Neuronal stem cell (in vitro differentiated cells): ENCODE measurements at regions not wholly inside any gene's neighbourhood (a gene's known extent, or its start where the extent isn't known, plus 50 kb on each side); places are given as distances from the start of the nearest gene placed in this dataset.

ENCODE experiments used
- DNase-seq: peaks from one replicate; pipeline ENCODE4 v3.0.0-alpha.2; 2013; ENCODE audit warnings: low spot score
- H2AFZ ChIP-seq: one replicate; pipeline ENCODE4 v1.6.1; 2013; ENCODE audit warnings: mild to moderate bottlenecking, low read length, inconsistent platforms
- H2AK5ac ChIP-seq: 2 replicates; pipeline ENCODE4 v1.6.1; 2013; ENCODE audit warnings: low read depth, mild to moderate bottlenecking, inconsistent platforms, low read length, moderate library complexity, mixed read lengths
- H2BK120ac ChIP-seq: 2 replicates; pipeline ENCODE4 v1.6.1; 2013; ENCODE audit warnings: low read depth, mild to moderate bottlenecking, inconsistent platforms, low read length, moderate library complexity, mixed read lengths
- H2BK12ac ChIP-seq: one replicate; pipeline ENCODE4 v1.6.1; 2013; ENCODE audit warnings: low read length, inconsistent platforms
- H2BK15ac ChIP-seq: 2 replicates; pipeline ENCODE4 v1.6.1; 2013; ENCODE audit warnings: mild to moderate bottlenecking, low read length, inconsistent platforms, mixed read lengths
- H2BK5ac ChIP-seq: one replicate; pipeline ENCODE4 v1.6.1; 2013; ENCODE audit warnings: inconsistent platforms, mild to moderate bottlenecking, low read length, moderate library complexity
- H3K14ac ChIP-seq: one replicate; pipeline ENCODE4 v1.6.1; 2013; ENCODE audit warnings: low read length, inconsistent platforms
- H3K18ac ChIP-seq: 2 replicates; pipeline ENCODE4 v1.6.1; 2013; ENCODE audit warnings: low read length, inconsistent platforms
- H3K23ac ChIP-seq: 2 replicates; pipeline ENCODE4 v1.6.1; 2013; ENCODE audit warnings: low read depth, mild to moderate bottlenecking, mixed read lengths, low read length, inconsistent platforms; ENCODE audit not compliant: poor library complexity
- H3K27ac ChIP-seq: replicated peaks from 3 replicates; pipeline ENCODE4 v1.5.1; 2013; ENCODE audit warnings: low read length, inconsistent platforms
- H3K27me3 ChIP-seq, 3 experiments: 2 replicates each; pipeline ENCODE4 v1.6.1; 2013; ENCODE audit warnings: low read length in 3 of 3, mild to moderate bottlenecking in 2 of 3, inconsistent platforms in 1 of 3, low read depth in 1 of 3, mixed read lengths in 1 of 3, moderate library complexity in 1 of 3; ENCODE audit not compliant: control insufficient read depth in 3 of 3, insufficient read depth in 3 of 3
- H3K36me3 ChIP-seq, 2 donors: replicated peaks in 1 of 2; 2 replicates each; pipeline ENCODE4 v1.6.1; 2013; ENCODE audit warnings: low read length in 2 of 2; ENCODE audit not compliant: control insufficient read depth in 2 of 2, insufficient read depth in 2 of 2
- H3K4ac ChIP-seq: 2 replicates; pipeline ENCODE4 v1.6.1; 2013; ENCODE audit warnings: inconsistent platforms, mild to moderate bottlenecking, low read length, moderate library complexity
- H3K4me1 ChIP-seq, 2 donors: 1 replicate in 1 of 2; 2 replicates in 1 of 2; pipeline ENCODE4 v1.6.1; 2013; ENCODE audit warnings: low read length in 2 of 2, low read depth in 1 of 2; ENCODE audit not compliant: control insufficient read depth in 2 of 2, insufficient read depth in 1 of 2
- H3K4me2 ChIP-seq: one replicate; pipeline ENCODE4 v1.6.1; 2013; ENCODE audit warnings: mild to moderate bottlenecking, low read length, inconsistent platforms; ENCODE audit not compliant: insufficient read depth, poor library complexity, severe bottlenecking
- H3K4me3 ChIP-seq, 2 donors: 2 replicates each; pipeline ENCODE4 v1.5.1; 2013; ENCODE audit warnings: low read length in 2 of 2, mild to moderate bottlenecking in 2 of 2, inconsistent platforms in 1 of 2, moderate library complexity in 1 of 2
- H3K79me1 ChIP-seq: one replicate; pipeline ENCODE4 v1.6.1; 2013; ENCODE audit warnings: low read depth, mild to moderate bottlenecking, inconsistent platforms, low read length, moderate library complexity
- H3K9ac ChIP-seq: one replicate; pipeline ENCODE4 v1.6.1; 2013; ENCODE audit warnings: mild to moderate bottlenecking, low read depth, low read length, inconsistent platforms; ENCODE audit not compliant: poor library complexity
- H3K9me3 ChIP-seq, 2 donors: replicated peaks in 1 of 2; 2 replicates each; pipeline versions ENCODE3 to v1.6.1; 2013; ENCODE audit warnings: low read length in 2 of 2, mild to moderate bottlenecking in 2 of 2, inconsistent platforms in 1 of 2, low read depth in 1 of 2, mixed read lengths in 1 of 2, moderate library complexity in 1 of 2; ENCODE audit not compliant: control insufficient read depth in 2 of 2, insufficient read depth in 1 of 2
- H4K8ac ChIP-seq: one replicate; pipeline ENCODE4 v1.6.1; 2013; ENCODE audit warnings: low read depth, mild to moderate bottlenecking, inconsistent platforms, low read length, moderate library complexity
- H4K91ac ChIP-seq: one replicate; pipeline ENCODE4 v1.6.1; 2013; ENCODE audit warnings: low read length, low read depth, mild to moderate bottlenecking, inconsistent platforms; ENCODE audit not compliant: poor library complexity
- WGBS, 2 donors: extraction: QIAGEN DNeasy Blood & Tissue Kit; methylation state at CpG; one replicate each; pipeline ENCODE4 v1.1.7; 2013; ENCODE audit warnings: missing lambda C conversion rate in 2 of 2, mixed read lengths in 1 of 2; ENCODE audit not compliant: insufficient read length in 2 of 2, insufficient replicate concordance in 1 of 2; ENCODE audit errors: extremely low coverage in 2 of 2; 5-methylcytosine and 5-hydroxymethylcytosine counted together

GRCh38 chr6:90681863-90682262 is 95.0 kb upstream of the MAP3K7 start:
- Histone ChIP-seq H3K27ac (no peak overlapping the region), H3K36me3 (no peaks in the 10 kb centered on the region), H3K27me3 (peaks cover 0 to 5% (median 0%) of the 10 kb centered on the region in 3 experiments), H2AFZ (no peak overlapping the region), H2BK120ac (no peak overlapping the region), H4K91ac (no peak overlapping the region), H3K4me1 (no peaks in the 10 kb centered on the region), H3K4me3 (no peak overlapping the region), H2BK5ac (no peak overlapping the region), H4K8ac (no peak overlapping the region), H2AK5ac (no peak overlapping the region), H3K4me2 (no peak overlapping the region), H3K18ac (no peak overlapping the region), H3K9me3 (no peaks in the 10 kb centered on the region), H3K23ac (no peak overlapping the region), H3K4ac (no peak overlapping the region), H2BK12ac (no peak overlapping the region), H3K14ac (no peak overlapping the region), H2BK15ac (no peak overlapping the region), H3K79me1 (no peaks in the 10 kb centered on the region), H3K9ac (no peak overlapping the region)
- DNase-seq, result no peak
- no CpG with 5 or more reads among the region's 2 CpGs for WGBS, 2 donors

DNA sequence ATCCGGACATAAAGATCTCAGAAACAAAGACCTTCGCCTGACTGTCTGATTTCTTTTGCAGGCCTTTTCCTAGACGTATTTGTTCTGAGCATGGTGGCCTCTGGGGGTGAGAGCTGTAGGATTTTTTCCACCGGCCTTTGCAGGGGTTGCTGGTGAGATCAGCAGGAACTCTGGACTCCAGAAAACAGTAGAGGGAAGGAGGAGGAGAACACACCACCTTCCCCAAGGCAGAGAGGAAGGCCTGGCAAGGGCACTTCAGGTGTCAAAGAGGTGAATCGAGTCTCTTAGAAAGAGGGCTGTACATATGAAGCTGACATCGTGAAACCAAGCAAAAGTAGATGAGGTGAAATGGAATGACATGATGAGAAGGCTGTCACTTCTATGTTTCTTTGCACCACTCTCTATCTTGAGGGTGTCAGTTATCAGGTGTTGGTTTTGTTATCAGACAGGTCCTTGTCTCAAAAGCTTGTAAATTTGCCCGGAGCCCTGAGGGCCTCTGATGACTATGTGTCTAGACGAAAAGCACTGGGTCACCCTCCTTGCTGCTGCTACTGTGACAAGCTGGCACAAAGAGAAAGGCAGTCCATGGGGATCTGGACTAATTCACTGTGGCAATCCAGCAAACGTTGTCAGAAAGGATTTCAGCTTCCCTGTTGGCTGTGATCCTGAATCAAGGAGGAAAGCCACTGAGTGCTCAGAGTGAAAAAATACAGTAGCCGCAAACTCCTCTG is 91.3 kb upstream of the MAP3K7 start:
- no peak overlapping the region for H2BK5ac ChIP-seq
- no peak overlapping the region for H3K4ac ChIP-seq
- DNase-seq, result no peak
- H3K36me3 ChIP-seq, result no peaks in the 10 kb centered on the region
- WGBS, 2 donors, result no CpG with 5 or more reads among the region's 10 CpGs
- H3K9me3 ChIP-seq, result no peaks in the 10 kb centered on the region
- no peak overlapping the region for H2AK5ac ChIP-seq
- H3K18ac ChIP-seq, result no peak overlapping the region
- H3K27ac ChIP-seq, result no peak overlapping the region
- no peak overlapping the region for H3K14ac ChIP-seq
- no peak overlapping the region for H3K23ac ChIP-seq
- no peak overlapping the region for H2BK15ac ChIP-seq
- no peaks in the 10 kb centered on the region for H3K79me1 ChIP-seq
- H2AFZ ChIP-seq, result no peak overlapping the region
- H4K91ac ChIP-seq, result no peak overlapping the region
- H4K8ac ChIP-seq, result no peak overlapping the region
- no peak overlapping the region for H2BK12ac ChIP-seq
- no peak overlapping the region for H3K4me2 ChIP-seq
- no peak overlapping the region for H3K9ac ChIP-seq
- peaks cover 0 to 2% of the 10 kb centered on the region in 2 donors for H3K4me1 ChIP-seq
- H3K4me3 ChIP-seq, result no peak overlapping the region
- H2BK120ac ChIP-seq, result no peak overlapping the region
- peaks cover 0 to 11% (median 0%) of the 10 kb centered on the region in 3 experiments for H3K27me3 ChIP-seq

DNA sequence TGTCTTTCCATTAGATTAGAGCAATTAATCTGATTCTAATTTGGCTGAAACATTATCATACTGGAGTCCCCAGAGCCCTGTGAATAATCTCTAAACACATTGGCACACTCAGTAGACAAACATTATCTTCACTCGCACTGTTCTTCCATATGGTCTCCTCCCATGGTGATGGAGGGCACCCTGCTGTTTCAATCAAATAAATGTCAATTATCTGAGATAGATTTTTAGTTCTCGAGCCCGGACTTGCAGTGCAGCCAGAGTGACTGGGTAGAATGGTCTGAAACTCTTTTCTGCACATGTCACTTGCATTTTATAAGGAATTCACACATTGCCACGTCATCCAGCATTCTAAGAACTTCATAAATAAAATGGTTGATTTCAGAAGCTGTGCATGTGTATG is 90.6 kb upstream of the MAP3K7 start:
- H2BK120ac ChIP-seq, result no peak overlapping the region
- no CpG with 5 or more reads among the region's 4 CpGs for WGBS, 2 donors
- no peak for DNase-seq

GRCh38 chr6:90676516-90677300 is 89.8 kb upstream of the MAP3K7 start:
- Histone ChIP-seq H2BK12ac (no peak overlapping the region), H2AK5ac (no peak overlapping the region), H3K14ac (no peak overlapping the region), H3K4me2 (no peak overlapping the region), H2AFZ (no peak overlapping the region), H3K27me3 (peaks cover 0 to 11% (median 0%) of the 10 kb centered on the region in 3 experiments), H3K23ac (no peak overlapping the region), H2BK120ac (no peak overlapping the region), H3K9me3 (no peaks in the 10 kb centered on the region), H2BK15ac (no peak overlapping the region), H4K91ac (no peak overlapping the region), H4K8ac (no peak overlapping the region), H3K79me1 (no peaks in the 10 kb centered on the region), H2BK5ac (no peak overlapping the region), H3K4ac (no peak overlapping the region), H3K18ac (no peak overlapping the region), H3K4me3 (no peak overlapping the region), H3K27ac (no peak overlapping the region), H3K36me3 (no peaks in the 10 kb centered on the region), H3K4me1 (peaks cover 0 to 2% of the 10 kb centered on the region in 2 donors), H3K9ac (no peak overlapping the region)
- DNase-seq, result no peak
- WGBS, 2 donors, result no CpG with 5 or more reads among the region's 7 CpGs

More for the DNA sequence above, 90.6 kb upstream of the MAP3K7 start:
- Histone ChIP-seq H3K36me3 (no peaks in the 10 kb centered on the region), H4K8ac (no peak overlapping the region), H3K23ac (no peak overlapping the region), H3K27me3 (peaks cover 0 to 11% (median 0%) of the 10 kb centered on the region in 3 experiments), H3K79me1 (no peaks in the 10 kb centered on the region), H2BK15ac (no peak overlapping the region), H3K9me3 (no peaks in the 10 kb centered on the region), H2BK12ac (no peak overlapping the region), H3K14ac (no peak overlapping the region), H3K4me3 (no peak overlapping the region), H2AFZ (no peak overlapping the region), H4K91ac (no peak overlapping the region), H2AK5ac (no peak overlapping the region), H3K27ac (no peak overlapping the region), H3K4me2 (no peak overlapping the region), H3K4ac (no peak overlapping the region), H3K4me1 (peaks cover 0 to 2% of the 10 kb centered on the region in 2 donors), H2BK5ac (no peak overlapping the region), H3K18ac (no peak overlapping the region), H3K9ac (no peak overlapping the region)
